SK-N-SH (cell line): ENCODE measurements at regions not wholly inside any gene's neighbourhood (a gene's known extent, or its start where the extent isn't known, plus 50 kb on each side); places are given as distances from the start of the nearest gene placed in this dataset.

Source experiments
- EZH2phosphoT487 ChIP-seq: fragments of 200-600 bp; sonication (generic); IDR thresholded peaks from 2 replicates; pipeline ENCODE4 v1.6.1; 2017; ENCODE audit warnings: low read depth, mixed run types, mild to moderate bottlenecking, antibody characterized with exemption, moderate library complexity, borderline replicate concordance
- MXI1 ChIP-seq: IDR thresholded peaks from 2 replicates; pipeline ENCODE4 v1.6.1; 2012; ENCODE audit warnings: mild to moderate bottlenecking, low read depth, low read length, improper control_type of control experiment
- POLR2AphosphoS5 ChIP-seq: IDR thresholded peaks from 2 replicates; pipeline ENCODE4 v1.6.1; 2012; ENCODE audit warnings: low read depth, low read length
- TCF12 ChIP-seq: IDR thresholded peaks from 2 replicates; pipeline ENCODE4 v1.4.0; 2012
- YY1 ChIP-seq: IDR thresholded peaks from 2 replicates; pipeline ENCODE4 v1.4.0; 2012; ENCODE audit warnings: low read depth, mild to moderate bottlenecking
- TF ChIP-seq, protein P1 (sequence below): fragments of 200-600 bp; sonication (generic); IDR thresholded peaks from 2 replicates; pipeline ENCODE4 v1.6.1; 2017; ENCODE audit warnings: antibody characterized with exemption, mild to moderate bottlenecking, moderate library complexity
- TF ChIP-seq, protein P2 (sequence below): fragments of 150-350 bp; IDR thresholded peaks from 2 replicates; pipeline ENCODE4 v1.6.1; 2017; ENCODE audit warnings: antibody characterized with exemption, low read length, low read depth, borderline replicate concordance

DNA sequence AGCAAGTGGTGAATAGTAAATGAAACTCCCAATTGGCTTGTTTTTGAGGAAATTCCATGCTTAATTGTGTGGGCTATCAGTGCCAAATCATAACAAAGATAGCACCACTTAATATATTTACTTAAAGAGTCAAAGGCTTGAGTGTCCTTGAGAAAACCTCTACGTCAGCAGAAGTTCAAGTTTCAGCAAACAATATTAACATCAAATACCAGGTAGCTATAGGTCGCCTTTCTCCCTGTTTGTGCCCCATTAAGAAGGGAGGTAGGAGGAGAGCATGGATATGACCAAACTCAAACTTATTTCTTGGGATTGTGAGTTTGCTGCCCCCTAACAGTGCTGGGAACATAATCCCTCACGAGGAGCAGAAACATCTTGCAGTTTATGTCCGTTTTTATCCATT is 105.6 kb upstream of the SYN3 start:
- TF ChIP-seq MXI1 = no peak
- TF ChIP-seq YY1 = no peak
- TF ChIP-seq TCF12 = no peak
- TF ChIP-seq, protein P1, sequence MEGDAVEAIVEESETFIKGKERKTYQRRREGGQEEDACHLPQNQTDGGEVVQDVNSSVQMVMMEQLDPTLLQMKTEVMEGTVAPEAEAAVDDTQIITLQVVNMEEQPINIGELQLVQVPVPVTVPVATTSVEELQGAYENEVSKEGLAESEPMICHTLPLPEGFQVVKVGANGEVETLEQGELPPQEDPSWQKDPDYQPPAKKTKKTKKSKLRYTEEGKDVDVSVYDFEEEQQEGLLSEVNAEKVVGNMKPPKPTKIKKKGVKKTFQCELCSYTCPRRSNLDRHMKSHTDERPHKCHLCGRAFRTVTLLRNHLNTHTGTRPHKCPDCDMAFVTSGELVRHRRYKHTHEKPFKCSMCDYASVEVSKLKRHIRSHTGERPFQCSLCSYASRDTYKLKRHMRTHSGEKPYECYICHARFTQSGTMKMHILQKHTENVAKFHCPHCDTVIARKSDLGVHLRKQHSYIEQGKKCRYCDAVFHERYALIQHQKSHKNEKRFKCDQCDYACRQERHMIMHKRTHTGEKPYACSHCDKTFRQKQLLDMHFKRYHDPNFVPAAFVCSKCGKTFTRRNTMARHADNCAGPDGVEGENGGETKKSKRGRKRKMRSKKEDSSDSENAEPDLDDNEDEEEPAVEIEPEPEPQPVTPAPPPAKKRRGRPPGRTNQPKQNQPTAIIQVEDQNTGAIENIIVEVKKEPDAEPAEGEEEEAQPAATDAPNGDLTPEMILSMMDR = no peak
- no peak for TF ChIP-seq POLR2AphosphoS5
- TF ChIP-seq EZH2phosphoT487 = no peak
- TF ChIP-seq, protein P2, sequence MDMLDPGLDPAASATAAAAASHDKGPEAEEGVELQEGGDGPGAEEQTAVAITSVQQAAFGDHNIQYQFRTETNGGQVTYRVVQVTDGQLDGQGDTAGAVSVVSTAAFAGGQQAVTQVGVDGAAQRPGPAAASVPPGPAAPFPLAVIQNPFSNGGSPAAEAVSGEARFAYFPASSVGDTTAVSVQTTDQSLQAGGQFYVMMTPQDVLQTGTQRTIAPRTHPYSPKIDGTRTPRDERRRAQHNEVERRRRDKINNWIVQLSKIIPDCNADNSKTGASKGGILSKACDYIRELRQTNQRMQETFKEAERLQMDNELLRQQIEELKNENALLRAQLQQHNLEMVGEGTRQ = no peak
